Bone marrow (tissue), 2 donors: ENCODE measurements at regions not wholly inside any gene's neighbourhood (a gene's known extent, or its start where the extent isn't known, plus 50 kb on each side); places are given as distances from the start of the nearest gene placed in this dataset.

Source experiments
- DNase-seq, 2 donors: peaks; one replicate each; lab custom pipeline; 2025; lab: John Stamatoyannopoulos, UW

DNA sequence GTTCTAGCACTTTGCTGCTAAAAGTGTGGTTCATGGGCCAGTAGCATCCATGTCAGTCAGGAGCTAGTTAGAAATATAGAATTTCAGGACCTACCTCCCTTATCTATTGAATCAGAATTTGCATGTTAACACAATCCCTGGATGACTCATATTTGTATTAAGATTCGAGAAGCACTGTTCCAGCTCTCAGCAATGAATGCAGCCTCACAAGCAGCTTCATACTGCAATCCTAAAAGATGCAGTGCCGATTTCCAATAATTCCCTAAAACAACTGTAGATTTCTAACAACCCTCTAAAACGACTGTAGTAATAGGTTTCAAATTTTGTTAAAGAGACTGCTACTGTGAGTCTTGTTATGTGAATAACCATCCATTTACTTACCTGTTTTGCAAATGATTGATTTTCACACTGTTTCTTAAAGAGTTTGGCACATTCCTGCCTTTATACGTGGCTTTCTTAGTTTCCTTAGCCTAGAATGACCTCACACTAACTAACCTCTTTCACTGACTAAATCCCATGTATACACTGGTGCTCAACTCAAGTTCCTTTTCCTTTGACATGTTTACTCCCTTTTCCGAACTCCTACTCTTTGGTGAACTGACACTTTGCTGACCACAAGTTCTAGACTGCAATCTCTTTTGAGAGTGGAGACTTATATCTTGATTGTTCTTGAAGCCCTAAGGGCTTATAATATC lies 511.8 kb downstream of the METTL15 start:
- no peak for DNase-seq

DNA sequence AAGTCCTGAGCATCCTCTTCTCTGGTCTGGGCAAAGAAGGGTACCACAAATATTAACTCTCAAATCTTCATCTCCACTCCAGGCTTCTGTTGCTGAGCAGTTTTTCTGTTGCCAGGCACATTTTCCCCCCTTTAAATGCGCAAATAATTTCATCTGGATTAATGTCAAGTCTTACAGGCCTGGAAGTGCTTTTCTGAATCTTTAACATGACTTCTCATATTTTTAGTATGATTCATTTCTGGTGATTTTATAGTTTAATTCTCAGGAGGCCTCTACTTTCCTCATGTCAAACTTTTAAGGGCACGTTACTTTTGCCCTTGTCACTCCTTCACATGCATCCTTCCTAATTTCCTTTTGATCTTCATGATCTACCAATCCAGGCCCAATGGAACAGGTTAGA lies 510.2 kb downstream of the METTL15 start:
- DNase-seq = no peak

DNA sequence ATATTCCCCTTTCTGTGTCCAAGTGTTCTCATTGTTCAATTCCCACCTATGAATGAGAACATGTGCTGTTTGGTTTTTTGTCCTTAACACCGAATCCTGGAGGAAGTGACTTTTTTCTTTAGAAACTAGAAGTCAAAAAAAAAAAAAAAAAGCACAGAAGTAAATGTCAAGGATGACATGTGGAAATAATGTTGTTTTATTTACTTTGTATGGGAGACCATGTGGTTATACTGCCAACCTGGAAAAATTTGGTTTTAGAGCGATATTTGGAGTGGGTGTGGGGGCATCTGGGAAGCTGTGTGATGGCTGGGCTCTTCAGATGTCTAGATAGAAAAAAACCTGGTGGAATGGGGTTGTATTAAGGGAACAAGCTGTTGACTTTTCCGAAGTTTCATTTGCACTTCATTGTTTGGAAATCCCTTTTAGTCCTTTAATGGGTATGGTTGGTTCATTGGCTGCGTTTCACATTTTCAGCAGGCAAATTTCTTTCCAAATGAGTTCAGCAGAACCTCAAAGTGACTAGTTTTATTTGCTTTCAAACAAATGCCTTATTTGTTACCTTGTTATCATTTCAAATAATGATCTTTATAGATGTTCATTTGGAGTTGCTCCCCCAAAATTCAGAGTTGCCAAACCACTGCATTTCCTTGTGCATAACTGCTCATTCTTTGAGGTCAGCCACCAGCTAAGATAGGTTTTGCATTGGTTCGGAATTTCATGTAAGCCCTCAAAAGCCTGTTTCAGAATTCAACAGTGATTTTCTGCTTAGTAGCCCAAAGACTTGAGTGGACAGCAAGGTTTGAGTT lies 508.2 kb downstream of the METTL15 start:
- DNase-seq = no peak

DNA sequence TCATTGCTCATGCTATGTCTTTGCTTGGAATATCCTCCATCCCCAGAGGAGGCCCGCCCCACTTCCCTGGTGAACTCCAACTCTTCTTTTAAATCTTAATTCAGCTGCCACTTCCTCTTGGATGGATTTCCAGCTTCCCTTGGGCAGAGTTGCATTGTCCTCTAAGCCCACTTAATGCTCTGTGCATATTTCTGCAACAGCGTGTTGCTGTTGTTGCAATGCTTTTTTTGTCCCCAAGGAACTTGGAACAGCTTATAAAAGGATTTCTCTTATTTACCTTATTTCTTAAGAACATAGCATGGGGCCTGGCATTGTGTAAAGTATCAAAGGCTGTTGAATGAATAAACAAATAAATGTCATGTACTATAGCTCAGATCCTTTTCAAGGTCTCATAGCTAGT lies 507.4 kb downstream of the METTL15 start:
- no peak for DNase-seq

DNA sequence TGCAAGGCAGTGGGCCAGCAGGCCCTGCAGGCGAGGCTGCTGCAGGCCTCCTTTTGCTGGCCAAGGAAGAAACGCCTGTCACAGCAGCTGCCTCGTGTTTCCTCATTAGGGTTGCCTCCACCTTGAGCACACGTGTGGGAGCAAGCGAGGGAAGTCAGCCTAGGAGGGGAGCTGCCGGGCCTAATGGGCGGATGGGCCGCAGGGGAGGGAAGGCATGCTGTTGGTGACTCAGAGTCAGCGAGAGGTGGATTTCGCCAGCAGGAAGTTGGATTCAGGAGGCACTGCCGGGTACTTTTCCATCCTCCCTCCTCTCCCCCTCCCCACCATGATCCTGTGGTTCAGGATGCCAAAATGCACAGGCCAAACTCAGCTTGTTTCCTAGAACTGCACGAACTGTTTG lies 498.7 kb downstream of the METTL15 start:
- DNase-seq = no peak

DNA sequence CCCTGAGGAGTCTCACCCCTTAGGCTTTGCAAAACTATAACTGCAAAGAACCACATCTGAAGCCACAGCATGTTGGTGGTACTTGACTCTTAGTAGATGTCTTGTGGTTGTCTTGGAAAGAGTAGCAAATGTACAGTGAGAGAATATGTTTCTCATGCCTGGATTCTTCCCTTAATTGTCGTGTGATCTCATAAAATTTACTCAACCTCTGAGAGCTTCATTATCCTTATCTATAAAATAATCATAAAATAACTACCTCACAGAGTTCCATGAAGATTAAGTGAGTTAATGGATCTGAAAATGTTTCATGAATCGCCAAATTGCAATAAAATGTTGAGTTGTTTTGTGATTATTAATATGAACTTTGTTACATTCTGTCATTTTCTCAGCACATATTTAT lies 491.5 kb downstream of the METTL15 start:
- no peak for DNase-seq

DNA sequence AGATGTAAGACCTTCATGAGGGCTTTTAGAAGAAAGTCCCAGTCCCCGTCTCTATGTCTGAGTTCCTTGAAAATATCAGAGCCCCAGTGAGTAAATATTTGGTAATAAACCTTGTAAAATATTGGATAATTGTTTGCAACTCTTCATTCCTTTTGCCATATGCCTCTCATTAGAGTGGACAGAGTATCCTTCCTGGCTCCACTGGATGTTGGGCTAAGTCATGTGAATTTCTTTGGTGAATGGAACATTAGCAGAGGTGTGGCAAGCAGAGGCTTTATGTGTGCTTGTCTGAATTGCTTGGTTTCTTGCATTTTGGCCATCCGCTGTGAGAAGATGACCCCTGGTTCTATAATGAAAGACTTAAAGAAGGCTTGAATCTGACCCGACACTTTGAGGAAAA lies 490.3 kb downstream of the METTL15 start:
- DNase-seq = no peak

DNA sequence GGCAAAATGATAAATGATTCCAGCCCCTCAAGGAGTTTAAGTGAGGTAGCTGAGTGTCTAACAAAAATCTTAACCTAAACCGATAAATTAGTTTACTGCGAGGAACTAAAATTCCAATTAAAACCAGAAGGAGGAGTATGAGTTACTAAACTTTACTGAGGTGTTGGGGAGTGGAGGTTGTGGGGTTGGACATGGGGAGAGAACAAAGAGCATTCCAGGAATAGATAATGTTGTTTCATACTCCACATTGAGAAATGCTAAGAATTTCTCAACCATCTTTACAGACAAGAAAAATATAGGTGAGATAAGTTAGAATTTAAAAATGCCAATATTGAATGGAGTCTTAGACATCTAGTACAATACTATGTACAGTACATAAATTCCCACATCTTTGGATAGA lies 488.6 kb downstream of the METTL15 start:
- no peak for DNase-seq

DNA sequence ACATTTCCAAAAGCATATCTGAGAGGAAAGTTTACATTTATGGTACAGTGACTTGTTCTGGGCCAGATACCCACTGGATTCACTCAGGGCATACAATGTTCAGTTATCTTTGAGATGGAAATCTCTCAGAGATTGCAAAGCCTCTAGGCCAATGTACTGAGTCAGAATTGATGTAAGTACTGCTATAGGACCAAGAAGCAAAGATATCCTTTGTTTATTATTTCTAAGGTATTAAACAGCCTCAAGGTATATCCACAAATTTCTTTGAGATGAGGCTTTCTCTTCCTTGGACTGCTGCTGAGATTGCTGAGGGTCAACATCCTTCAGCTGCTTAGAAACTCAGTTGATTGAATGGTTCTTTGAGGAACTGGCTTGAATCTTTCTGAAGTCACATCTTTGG lies 484.0 kb downstream of the METTL15 start:
- DNase-seq = no peak

DNA sequence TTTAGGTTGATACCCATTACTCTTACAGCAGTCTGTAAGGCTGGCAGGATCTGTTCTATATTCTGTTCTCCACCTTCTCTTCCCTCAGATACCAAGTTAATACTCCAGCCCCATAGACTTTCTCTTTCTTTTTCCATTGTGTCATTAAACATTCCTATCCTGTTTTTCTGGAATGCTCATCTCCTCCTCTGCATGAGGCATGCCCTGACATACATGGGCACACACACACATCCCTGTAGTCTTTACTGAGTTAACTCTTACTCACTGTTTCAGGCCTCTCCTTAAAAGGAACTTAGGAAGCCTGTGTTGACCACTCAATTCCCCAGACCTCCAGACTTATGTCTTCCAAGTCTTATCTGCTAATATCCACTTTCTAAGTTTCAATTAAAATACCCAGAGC lies 476.8 kb downstream of the METTL15 start:
- no peak for DNase-seq

DNA sequence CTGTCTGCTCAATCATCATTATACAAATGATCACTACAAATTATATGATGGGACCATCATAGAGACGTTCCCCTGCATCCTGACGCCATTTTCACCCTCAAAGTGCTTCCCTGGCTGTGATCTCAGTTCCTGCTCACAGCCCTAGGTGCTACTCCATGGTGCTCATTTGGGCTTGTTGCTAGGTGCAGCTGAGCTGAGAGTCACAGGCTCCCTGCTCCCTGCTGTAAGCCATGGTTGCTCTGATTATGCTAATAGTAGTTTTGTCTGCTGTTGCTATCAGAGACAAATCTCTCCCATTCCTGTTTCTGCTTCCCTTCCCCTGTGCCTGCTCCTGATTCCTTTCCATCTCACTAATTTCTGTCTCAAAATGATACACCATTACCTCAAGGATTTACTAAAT lies 474.3 kb downstream of the METTL15 start:
- DNase-seq = no peak

DNA sequence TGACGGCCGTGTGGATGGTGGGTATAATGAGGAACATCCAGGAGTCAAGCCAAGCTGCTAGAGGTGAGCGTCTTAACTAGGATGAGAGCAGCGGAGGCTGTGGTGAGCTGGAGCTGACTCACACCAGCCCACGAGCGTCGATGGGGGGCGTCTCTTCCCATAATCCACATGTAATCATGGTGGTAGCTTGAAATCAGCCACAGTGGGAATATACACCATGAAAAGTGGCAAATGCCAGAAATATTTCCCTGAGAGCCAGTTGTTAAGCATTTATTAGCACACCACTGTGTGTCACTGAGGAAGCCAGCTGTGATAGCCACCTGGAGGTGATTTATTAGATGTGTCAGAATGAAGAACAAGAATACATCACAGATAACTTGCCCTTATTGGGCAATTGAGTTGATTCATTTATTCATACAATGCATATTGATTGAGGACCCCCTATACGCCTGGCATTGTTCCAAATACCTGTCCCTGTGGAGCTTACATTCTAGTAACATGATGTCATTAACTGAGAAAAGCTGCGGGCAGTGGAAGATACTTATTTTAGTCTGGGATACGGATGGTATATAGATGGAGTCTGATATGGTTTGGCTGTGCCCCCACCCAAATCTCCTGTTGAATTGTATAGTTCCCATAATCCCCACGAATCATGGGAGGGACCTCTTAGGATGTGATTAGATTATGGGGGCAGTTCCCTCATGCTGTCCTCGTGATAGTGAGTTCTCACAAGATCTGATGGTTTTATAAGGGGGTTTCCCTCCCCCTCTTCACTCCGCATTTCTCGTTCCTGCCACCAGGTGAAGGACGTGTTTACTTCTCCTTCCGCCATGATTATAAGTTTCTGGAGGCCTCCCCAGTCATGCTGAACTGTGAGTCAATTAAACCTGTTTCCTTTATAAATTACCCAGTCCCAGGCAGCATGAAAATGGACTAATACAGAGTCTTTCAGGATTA lies 473.4 kb downstream of the METTL15 start:
- DNase-seq = no peak

DNA sequence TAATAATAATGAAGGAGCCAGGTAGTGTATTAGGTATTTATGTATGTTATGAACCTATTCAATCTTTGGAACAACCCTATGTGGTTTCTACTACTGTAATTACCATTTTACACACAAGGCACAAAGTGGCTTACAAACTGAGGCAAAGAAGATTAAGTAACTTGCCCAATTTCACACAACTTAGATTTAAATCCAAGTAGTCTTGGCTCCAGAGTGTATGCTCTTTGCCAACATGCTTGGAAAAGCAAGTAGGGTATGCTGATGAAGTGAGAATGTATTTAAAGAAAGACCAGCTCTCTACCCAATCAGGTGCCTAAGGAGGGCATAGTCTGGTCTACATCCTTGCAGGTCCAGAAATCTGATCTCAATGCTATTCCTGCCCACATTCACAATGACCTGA lies 463.2 kb downstream of the METTL15 start:
- no peak for DNase-seq

DNA sequence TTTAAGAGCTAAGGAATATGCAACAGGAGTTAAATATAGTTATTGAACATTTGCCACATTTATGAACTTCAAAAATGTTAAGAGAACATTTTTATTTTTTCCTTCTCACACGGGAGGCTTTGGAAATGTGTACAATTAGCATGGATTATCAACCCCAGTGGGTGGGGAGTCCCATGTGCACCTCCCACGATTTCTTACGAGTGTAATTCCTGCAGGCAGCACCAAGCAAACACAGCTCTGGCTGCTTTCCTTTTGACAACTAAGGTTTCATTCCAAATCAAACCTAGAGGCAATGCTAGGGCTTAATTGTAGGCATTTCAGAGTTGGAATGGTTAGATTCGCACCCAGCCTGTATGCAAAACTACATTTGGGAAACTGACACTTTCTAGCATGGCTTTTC lies 460.9 kb downstream of the METTL15 start:
- no peak for DNase-seq

DNA sequence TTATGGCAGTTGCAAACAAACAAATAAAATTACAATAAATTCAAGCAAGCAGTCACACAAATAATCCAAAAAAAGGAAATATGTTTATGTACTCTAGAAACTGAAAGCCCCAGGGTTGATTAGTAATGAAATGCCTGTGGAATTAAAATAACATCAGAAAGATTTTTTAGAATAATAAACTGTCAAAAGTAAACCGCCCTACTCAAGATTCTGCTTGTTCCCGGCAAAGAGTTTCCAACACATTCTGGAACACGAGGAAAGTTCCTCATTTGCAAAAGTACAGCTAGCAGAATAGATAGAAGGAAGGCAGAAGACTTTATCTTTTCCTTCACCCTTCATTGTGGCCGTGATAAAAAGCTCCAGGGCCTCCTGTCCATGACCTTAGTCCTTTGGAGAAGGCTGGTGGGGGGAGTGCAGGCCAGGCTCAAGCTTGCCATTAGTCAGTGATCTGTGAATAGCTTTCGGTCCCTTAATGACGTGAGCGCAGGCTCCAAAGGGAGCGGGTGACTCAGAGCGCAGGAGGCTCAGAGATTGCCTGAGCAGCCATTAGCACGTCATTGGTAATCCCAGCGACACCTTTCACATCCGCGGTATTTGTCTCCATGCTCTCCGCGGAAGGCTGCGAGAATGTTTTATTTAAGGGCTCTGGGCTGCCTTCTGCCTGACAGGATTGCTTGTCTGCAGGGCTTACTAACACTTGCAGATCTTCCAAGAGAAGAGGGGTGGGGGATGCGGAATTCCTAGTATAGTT lies 458.3 kb downstream of the METTL15 start:
- no peak for DNase-seq

DNA sequence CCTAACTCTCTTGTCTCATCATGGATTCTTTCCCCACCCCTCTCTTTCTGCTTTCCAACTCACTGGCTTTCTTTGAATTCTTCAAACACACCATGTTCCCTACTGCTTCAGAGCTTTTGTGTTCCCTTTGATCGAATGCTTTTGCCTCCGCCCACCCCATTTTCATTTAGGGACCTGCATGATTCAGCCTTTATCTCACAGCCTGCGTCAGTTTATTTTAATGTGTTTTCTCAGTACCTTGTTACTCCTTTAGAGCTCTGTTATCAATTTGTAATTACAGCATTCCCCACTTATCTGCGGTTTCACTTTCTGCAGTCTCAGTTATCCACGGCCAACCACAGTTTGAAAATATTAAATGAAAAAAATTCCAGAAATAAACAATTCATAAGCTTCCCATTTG lies 451.3 kb downstream of the METTL15 start:
- no peak for DNase-seq

DNA sequence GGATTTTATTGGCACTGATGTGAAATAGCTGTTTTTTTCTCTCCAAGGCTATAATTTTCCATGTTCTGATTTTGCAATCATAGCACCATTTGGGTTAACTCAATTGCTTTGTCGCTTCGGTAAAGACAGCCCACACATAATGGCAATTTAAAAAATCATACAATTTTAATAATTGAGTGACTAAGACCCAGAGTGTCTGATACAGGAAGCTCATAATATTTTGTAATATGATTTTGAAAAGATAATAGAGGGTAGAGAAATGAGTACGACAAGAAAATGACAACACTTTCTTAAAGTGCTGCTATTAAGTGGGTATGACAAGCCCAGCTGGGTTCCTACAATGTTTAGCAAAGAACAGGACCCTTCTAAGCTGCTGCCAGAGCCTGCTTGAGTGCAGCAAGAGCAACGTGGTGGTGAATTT lies 439.1 kb downstream of the METTL15 start:
- DNase-seq = no peak

DNA sequence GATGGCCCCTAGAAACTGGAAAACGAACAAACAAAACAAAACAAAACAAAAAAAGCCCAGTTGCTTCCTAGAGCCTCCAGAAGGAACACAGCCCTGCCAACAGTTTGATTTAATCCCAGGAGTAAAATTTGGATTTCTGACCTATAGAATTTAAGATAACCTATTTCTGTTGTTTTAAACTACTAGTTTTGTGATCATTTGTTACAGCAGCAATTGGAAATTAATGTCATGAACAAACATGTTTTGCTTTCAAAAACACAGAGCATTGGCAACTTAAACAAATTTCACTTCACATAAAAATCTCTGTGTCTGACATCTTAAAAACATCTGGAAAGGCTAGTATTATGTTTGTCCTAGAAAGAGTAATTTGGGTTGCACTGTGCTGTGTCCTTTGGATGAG lies 437.3 kb downstream of the METTL15 start:
- no peak for DNase-seq

DNA sequence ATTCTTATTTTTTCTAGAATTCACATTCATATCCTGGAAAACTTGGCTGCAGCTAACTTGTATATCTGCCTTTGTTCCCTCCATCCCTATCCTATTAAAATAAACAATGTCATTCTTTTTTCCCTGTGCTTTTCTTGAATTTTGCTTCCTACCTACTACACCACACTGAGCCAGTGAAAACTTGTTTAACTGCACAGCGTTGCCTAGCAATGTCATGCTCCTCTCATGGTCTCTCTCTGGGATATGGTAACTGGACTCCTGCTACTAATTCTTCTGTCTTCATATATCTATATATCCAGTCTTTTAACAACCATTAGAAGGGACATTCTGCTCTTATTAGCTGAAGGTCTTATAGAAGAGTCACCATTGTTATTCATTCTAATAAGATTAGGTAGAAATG lies 434.4 kb downstream of the METTL15 start:
- DNase-seq = no peak

DNA sequence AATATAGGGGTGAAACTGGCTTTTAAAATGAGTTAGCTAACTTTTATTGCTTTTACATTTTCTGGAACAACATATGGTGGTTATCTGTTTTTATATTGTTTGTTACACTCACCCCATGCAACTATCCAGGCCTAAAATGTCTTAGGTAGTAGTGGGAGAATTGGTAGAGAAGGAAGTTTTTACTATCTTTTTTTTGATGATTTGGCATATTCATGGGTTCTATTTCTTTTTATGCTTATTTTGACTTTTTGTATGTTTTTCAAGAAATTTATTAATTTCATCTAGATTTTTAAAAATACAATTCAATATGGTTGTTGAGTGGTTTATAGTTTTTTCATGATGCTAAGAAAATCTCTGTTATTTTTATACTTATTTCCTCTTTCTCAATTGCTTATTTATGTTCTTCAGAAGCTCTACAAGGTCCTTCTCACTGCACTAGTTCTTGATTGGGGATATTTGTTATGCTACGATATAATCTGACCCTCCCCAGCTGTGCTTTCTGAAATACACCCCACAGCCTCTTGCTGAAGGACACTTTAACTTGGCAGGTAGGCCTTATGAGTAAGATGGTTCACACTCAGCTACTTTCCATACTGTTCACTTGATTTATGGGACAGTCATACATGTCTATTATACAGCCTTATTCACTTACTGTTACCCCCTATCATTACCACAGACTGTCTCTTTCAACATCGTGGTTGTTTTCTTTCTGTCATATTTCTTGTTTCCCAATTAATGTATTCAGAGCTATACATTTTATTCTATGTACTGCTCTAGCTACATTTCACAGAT lies 431.2 kb downstream of the METTL15 start:
- no peak for DNase-seq

DNA sequence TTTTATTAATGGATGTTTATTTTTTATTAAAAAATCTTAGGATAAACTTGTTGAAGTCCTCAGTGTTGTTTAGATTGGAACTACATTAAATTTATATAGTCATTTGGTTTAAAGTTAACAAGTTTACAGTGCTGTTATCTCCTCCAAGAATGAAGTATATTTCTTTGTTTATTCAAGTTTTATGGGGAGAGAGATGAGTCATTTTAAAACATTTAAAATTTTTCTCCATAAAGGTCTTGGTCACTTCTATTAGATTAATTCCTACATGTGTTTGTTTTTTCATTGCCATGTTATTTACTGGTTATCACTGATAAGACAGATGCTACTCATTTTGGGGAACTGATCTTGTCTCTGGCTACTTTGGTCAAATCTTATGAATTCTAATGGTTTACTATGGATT lies 429.6 kb downstream of the METTL15 start:
- no peak for DNase-seq
